ENCODE measurements at regions not wholly inside any gene's neighbourhood (a gene's known extent, or its start where the extent isn't known, plus 50 kb on each side); places are given as distances from the start of the nearest gene placed in this dataset.

- TF ChIP-seq CTCF (IDR thresholded peaks at IDR 0.05; ENCODE audit: insufficient read depth, missing control alignments): no peak
- FAIRE-seq (no peak), DNase-seq (ENCODE audit: insufficient read length, low spot score) (no peak)
Measured at GRCh38 chr9:26770821-26771220, 121.8 kb downstream of the CAAP1 start.

GRCh38 chr9:26768145-26768544 lies 124.5 kb downstream of the CAAP1 start:
- DNase-seq (ENCODE audit: insufficient read length, low spot score) (no peak), FAIRE-seq (no peak)
- no peak for TF ChIP-seq CTCF (IDR thresholded peaks at IDR 0.05; ENCODE audit: insufficient read depth, missing control alignments)

- FAIRE-seq (no peak), DNase-seq (ENCODE audit: insufficient read length, low spot score) (no peak)
- TF ChIP-seq CTCF (IDR thresholded peaks at IDR 0.05; ENCODE audit: insufficient read depth, missing control alignments): no peak
Measured at GRCh38 chr9:26760675-26761074, 131.9 kb downstream of the CAAP1 start.

GRCh38 chr9:26758655-26759054 lies 133.9 kb downstream of the CAAP1 start:
- no peak for DNase-seq (ENCODE audit: insufficient read length, low spot score)
- TF ChIP-seq CTCF (IDR thresholded peaks at IDR 0.05; ENCODE audit: insufficient read depth, missing control alignments): no peak
- FAIRE-seq: no peak

- DNase-seq (ENCODE audit: insufficient read length, low spot score) (no peak), FAIRE-seq (no peak)
- no peak for TF ChIP-seq CTCF (IDR thresholded peaks at IDR 0.05; ENCODE audit: insufficient read depth, missing control alignments)
Measured at GRCh38 chr9:26756881-26757280, 135.7 kb downstream of the CAAP1 start.

- DNase-seq (ENCODE audit: insufficient read length, low spot score): no peak
- no peak for FAIRE-seq
- no peak for TF ChIP-seq CTCF (IDR thresholded peaks at IDR 0.05; ENCODE audit: insufficient read depth, missing control alignments)
Measured at GRCh38 chr9:26755476-26755875, 137.1 kb downstream of the CAAP1 start.

GRCh38 chr9:26754509-26755164 lies 138.0 kb downstream of the CAAP1 start:
- FAIRE-seq: no peak
- TF ChIP-seq CTCF (IDR thresholded peaks at IDR 0.05; ENCODE audit: insufficient read depth, missing control alignments): no peak
- DNase-seq (ENCODE audit: insufficient read length, low spot score): no peak

Data from D721Med (cell line).